ENCODE measurements at regions not wholly inside any gene's neighbourhood (a gene's known extent, or its start where the extent isn't known, plus 50 kb on each side); places are given as distances from the start of the nearest gene placed in this dataset.

GRCh38 chr2:47636596-47637264 is 65.9 kb upstream of the KCNK12 start:
- intact Hi-C loops (cut with micrococcal nuclease), result no loop called here
- POLR2A ChIA-PET (ENCODE audit: partially characterized antibody), result no interaction called here
- H3K36me3 ChIP-seq (ENCODE audit: insufficient read depth, low read length), result no peaks in the 10 kb centered on the region
- H3K4me1 ChIP-seq (ENCODE audit: insufficient read depth, low read length), result no peaks in the 10 kb centered on the region
- no peaks in the 10 kb centered on the region for H3K27me3 ChIP-seq (ENCODE audit: insufficient read depth, low read length)
- Mint-ChIP-seq H3K9me3 (peaks cover 0 to 4% (median 0%) of the 10 kb centered on the region in 8 donors), H3K4me1 (no peaks in the 10 kb centered on the region), H3K27me3 (peaks cover 0 to 4% of the 10 kb centered on the region in 2 donors), H3K4me3 (no peak overlapping the region), H3K36me3 (no peaks in the 10 kb centered on the region), H3K27ac (no peak overlapping the region)
- DNase-seq, result no peak
- no peak overlapping the region for H3K27ac ChIP-seq (ENCODE audit: low read depth, low read length)
- no peak overlapping the region for H3K4me3 ChIP-seq (ENCODE audit: low read length in 2 of 2)
- no peaks in the 10 kb centered on the region for H3K9me3 ChIP-seq (ENCODE audit: control insufficient read depth in 1 of 2, low read length in 2 of 2)
- CTCF ChIA-PET (ENCODE audit: partially characterized antibody), result no interaction called here

DNA sequence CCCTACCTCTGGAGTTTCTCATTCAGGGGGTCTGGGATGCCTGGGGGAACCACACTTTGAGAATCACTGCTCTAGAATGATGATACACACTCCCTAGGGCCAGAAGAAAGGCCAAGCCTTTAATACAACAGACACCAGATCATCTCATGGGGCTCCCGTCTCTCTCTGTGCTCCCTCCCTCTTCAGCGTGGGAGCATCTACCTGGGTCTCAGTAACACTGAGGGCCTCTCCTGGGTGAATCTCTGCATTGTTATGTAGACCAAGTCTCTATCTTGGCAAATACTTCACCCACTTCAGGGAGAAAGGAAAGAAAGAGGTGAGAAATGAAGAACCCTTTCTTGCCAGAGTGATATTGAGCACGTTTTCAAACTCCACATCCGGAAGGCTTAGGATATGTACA is 65.4 kb upstream of the KCNK12 start:
- intact Hi-C loops (cut with micrococcal nuclease), result no loop called here
- Histone ChIP-seq H3K27me3 (ENCODE audit: insufficient read depth, low read length) (no peaks in the 10 kb centered on the region), H3K4me3 (ENCODE audit: low read length in 2 of 2) (no peak overlapping the region), H3K9me3 (ENCODE audit: control insufficient read depth in 1 of 2, low read length in 2 of 2) (no peaks in the 10 kb centered on the region), H3K4me1 (ENCODE audit: insufficient read depth, low read length) (no peaks in the 10 kb centered on the region), H3K36me3 (ENCODE audit: insufficient read depth, low read length) (no peaks in the 10 kb centered on the region), H3K27ac (ENCODE audit: low read depth, low read length) (no peak overlapping the region)
- H3K9me3 Mint-ChIP-seq, result peaks cover 0 to 4% (median 0%) of the 10 kb centered on the region in 8 donors
- ChIA-PET POLR2A (ENCODE audit: partially characterized antibody) (no interaction called here), CTCF (ENCODE audit: partially characterized antibody) (no interaction called here)
- DNase-seq, result no peak
- H3K36me3 Mint-ChIP-seq, result no peaks in the 10 kb centered on the region
- no peak overlapping the region for H3K27ac Mint-ChIP-seq
- H3K4me1 Mint-ChIP-seq, result no peaks in the 10 kb centered on the region
- peaks cover 0 to 5% of the 10 kb centered on the region in 2 donors for H3K27me3 Mint-ChIP-seq
- H3K4me3 Mint-ChIP-seq, result no peak overlapping the region

DNA sequence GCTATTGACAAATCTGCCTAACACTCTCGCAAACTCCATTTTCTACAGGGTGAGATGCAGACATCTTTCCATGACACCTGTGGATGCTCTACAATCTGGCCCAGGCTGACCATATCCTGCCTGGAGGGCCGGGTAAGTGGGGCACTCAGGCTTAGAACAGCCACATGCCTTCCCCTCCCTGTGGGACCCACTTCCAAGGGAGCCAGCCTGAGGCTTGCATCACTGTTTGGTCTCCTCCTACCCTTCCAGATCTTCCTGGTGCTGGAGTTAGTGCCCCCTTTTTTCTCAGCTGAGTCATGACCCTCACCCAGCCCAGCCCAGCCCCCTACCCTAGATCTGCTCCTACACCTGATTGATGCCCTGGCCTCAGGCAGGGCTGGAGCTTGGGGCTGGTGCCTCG is 62.0 kb upstream of the KCNK12 start:
- intact Hi-C loops (cut with micrococcal nuclease), result no loop called here
- Mint-ChIP-seq H3K27ac (no peak overlapping the region), H3K36me3 (no peaks in the 10 kb centered on the region), H3K27me3 (peaks cover 2 to 10% of the 10 kb centered on the region in 2 donors), H3K4me3 (no peak overlapping the region), H3K9me3 (no peaks in the 10 kb centered on the region), H3K4me1 (no peaks in the 10 kb centered on the region)
- H3K36me3 ChIP-seq (ENCODE audit: insufficient read depth, low read length), result no peaks in the 10 kb centered on the region
- ChIA-PET POLR2A (ENCODE audit: partially characterized antibody) (no interaction called here), CTCF (ENCODE audit: partially characterized antibody) (no interaction called here)
- no peak overlapping the region for H3K27ac ChIP-seq (ENCODE audit: low read depth, low read length)
- no peaks in the 10 kb centered on the region for H3K9me3 ChIP-seq (ENCODE audit: control insufficient read depth in 1 of 2, low read length in 2 of 2)
- no peak overlapping the region for H3K4me3 ChIP-seq (ENCODE audit: low read length in 2 of 2)
- H3K4me1 ChIP-seq (ENCODE audit: insufficient read depth, low read length), result no peaks in the 10 kb centered on the region
- no peak for DNase-seq
- H3K27me3 ChIP-seq (ENCODE audit: insufficient read depth, low read length), result no peaks in the 10 kb centered on the region

- Histone ChIP-seq H3K27me3 (ENCODE audit: insufficient read depth, low read length) (no peaks in the 10 kb centered on the region), H3K27ac (ENCODE audit: low read depth, low read length) (no peak overlapping the region), H3K36me3 (ENCODE audit: insufficient read depth, low read length) (no peaks in the 10 kb centered on the region), H3K9me3 (ENCODE audit: control insufficient read depth in 1 of 2, low read length in 2 of 2) (no peaks in the 10 kb centered on the region), H3K4me3 (ENCODE audit: low read length in 2 of 2) (no peak overlapping the region), H3K4me1 (ENCODE audit: insufficient read depth, low read length) (no peaks in the 10 kb centered on the region)
- H3K36me3 Mint-ChIP-seq, result no peaks in the 10 kb centered on the region
- H3K27me3 Mint-ChIP-seq, result peaks cover 2 to 13% of the 10 kb centered on the region in 2 donors
- no peak overlapping the region for H3K4me3 Mint-ChIP-seq
- H3K9me3 Mint-ChIP-seq, result no peaks in the 10 kb centered on the region
- H3K4me1 Mint-ChIP-seq, result no peaks in the 10 kb centered on the region
- H3K27ac Mint-ChIP-seq, result no peak overlapping the region
- CTCF ChIA-PET (ENCODE audit: partially characterized antibody), result no interaction called here
- no peak for DNase-seq
- POLR2A ChIA-PET (ENCODE audit: partially characterized antibody), result no interaction called here
- intact Hi-C loops (cut with micrococcal nuclease), result no loop called here
Observed at GRCh38 chr2:47631792-47632398, 61.1 kb upstream of the KCNK12 start.

DNA sequence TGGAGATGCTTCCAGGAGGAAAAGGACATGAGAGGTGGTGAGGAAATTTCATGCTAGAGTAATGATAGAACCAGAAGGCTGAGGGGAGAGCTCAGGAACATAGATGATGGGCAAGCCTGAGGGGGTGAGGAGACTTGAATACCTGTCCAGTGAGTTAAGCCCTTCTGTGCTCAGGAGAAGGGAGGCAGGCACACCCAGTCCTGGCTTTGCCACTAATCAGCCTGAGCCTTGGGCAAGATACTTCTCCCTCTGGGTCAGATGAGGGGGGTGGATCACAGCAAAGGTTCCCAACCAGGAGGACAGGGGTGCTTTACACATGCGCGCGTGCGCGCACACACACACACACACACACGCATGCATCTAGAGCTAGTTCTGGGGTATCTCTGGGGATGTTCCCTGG is 60.5 kb upstream of the KCNK12 start:
- CTCF ChIA-PET (ENCODE audit: partially characterized antibody), result no interaction called here
- no peak overlapping the region for H3K4me3 ChIP-seq (ENCODE audit: low read length in 2 of 2)
- no peaks in the 10 kb centered on the region for H3K4me1 ChIP-seq (ENCODE audit: insufficient read depth, low read length)
- Mint-ChIP-seq H3K4me1 (no peaks in the 10 kb centered on the region), H3K27ac (no peak overlapping the region), H3K36me3 (no peaks in the 10 kb centered on the region), H3K4me3 (no peak overlapping the region), H3K9me3 (no peaks in the 10 kb centered on the region), H3K27me3 (peaks cover 2 to 14% of the 10 kb centered on the region in 2 donors)
- no peaks in the 10 kb centered on the region for H3K36me3 ChIP-seq (ENCODE audit: insufficient read depth, low read length)
- H3K9me3 ChIP-seq (ENCODE audit: control insufficient read depth in 1 of 2, low read length in 2 of 2), result no peaks in the 10 kb centered on the region
- no peak overlapping the region for H3K27ac ChIP-seq (ENCODE audit: low read depth, low read length)
- POLR2A ChIA-PET (ENCODE audit: partially characterized antibody), result no interaction called here
- H3K27me3 ChIP-seq (ENCODE audit: insufficient read depth, low read length), result no peaks in the 10 kb centered on the region
- DNase-seq, result no peak
- intact Hi-C loops (cut with micrococcal nuclease), result no loop called here

DNA sequence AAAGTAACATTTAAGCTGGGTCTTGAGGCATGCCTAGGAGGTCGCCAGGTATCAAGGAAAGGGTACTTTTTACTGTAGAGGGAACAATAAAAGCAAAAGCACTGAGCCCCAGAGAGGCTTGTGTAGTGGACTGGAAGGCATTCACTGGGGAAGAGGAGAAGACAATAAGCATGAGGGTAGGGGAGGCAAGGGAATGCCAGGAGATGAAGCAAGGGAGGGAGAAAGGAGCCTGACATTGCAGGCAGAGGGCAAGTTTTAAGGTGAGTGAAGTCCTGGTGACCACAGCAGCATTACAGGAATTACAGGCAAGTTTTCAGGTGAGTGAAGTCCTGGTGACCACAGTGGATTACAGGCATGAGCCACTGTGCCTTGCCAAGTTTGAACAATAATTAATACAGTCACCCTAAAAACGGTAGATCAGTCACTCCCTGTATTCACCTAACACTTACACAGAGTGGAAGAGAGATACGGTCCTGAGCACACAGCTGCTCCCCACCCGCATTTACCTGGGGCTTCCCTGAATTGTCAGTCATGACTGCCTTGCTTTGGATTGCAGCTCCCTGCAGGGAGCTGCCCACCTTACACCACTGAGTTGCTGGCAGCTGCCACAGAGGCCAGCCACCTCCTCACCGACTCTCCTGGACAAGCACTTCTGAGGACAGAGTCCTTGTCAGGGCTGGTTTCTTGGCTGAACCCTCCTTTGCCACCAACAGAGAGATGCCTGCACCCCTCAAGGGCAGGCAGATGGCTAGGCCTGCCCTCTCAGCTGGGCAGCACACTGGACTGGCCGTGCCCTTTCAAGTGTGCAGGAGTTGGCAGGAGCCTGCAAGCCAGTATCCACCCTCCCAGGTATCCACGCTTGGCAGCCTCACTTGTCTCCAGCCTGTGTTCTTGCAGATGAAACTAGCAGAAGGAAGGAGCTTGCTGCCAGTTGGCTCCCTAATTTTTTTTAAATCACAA is 59.0 kb upstream of the KCNK12 start:
- intact Hi-C loops (cut with micrococcal nuclease), result no loop called here
- Mint-ChIP-seq H3K4me3 (no peak overlapping the region), H3K36me3 (no peaks in the 10 kb centered on the region), H3K27me3 (peaks cover 7 to 21% of the 10 kb centered on the region in 2 donors), H3K9me3 (no peaks in the 10 kb centered on the region), H3K27ac (no peak overlapping the region), H3K4me1 (no peaks in the 10 kb centered on the region)
- Histone ChIP-seq H3K9me3 (ENCODE audit: control insufficient read depth in 1 of 2, low read length in 2 of 2) (no peaks in the 10 kb centered on the region), H3K4me1 (ENCODE audit: insufficient read depth, low read length) (no peaks in the 10 kb centered on the region), H3K4me3 (ENCODE audit: low read length in 2 of 2) (no peak overlapping the region), H3K36me3 (ENCODE audit: insufficient read depth, low read length) (no peaks in the 10 kb centered on the region), H3K27ac (ENCODE audit: low read depth, low read length) (no peak overlapping the region), H3K27me3 (ENCODE audit: insufficient read depth, low read length) (no peaks in the 10 kb centered on the region)
- ChIA-PET CTCF (ENCODE audit: partially characterized antibody) (no interaction called here), POLR2A (ENCODE audit: partially characterized antibody) (no interaction called here)
- DNase-seq, result no peak

- no peak overlapping the region for H3K4me3 ChIP-seq (ENCODE audit: low read length in 2 of 2)
- Mint-ChIP-seq H3K27me3 (peaks cover 7 to 19% of the 10 kb centered on the region in 2 donors), H3K36me3 (no peaks in the 10 kb centered on the region), H3K27ac (no peak overlapping the region), H3K4me1 (no peaks in the 10 kb centered on the region), H3K4me3 (no peak overlapping the region), H3K9me3 (no peaks in the 10 kb centered on the region)
- ChIA-PET POLR2A (ENCODE audit: partially characterized antibody) (no interaction called here), CTCF (ENCODE audit: partially characterized antibody) (no interaction called here)
- intact Hi-C loops (cut with micrococcal nuclease), result no loop called here
- H3K4me1 ChIP-seq (ENCODE audit: insufficient read depth, low read length), result no peaks in the 10 kb centered on the region
- DNase-seq, result no peak
- no peaks in the 10 kb centered on the region for H3K9me3 ChIP-seq (ENCODE audit: control insufficient read depth in 1 of 2, low read length in 2 of 2)
- H3K27ac ChIP-seq (ENCODE audit: low read depth, low read length), result no peak overlapping the region
- H3K36me3 ChIP-seq (ENCODE audit: insufficient read depth, low read length), result no peaks in the 10 kb centered on the region
- H3K27me3 ChIP-seq (ENCODE audit: insufficient read depth, low read length), result no peaks in the 10 kb centered on the region
Observed at GRCh38 chr2:47628904-47629303, 58.1 kb upstream of the KCNK12 start.
